SK-N-SH treated with all-trans-retinoic acid at 6 μM for 48 hours (cell line): ENCODE measurements at regions not wholly inside any gene's neighbourhood (a gene's known extent, or its start where the extent isn't known, plus 50 kb on each side); places are given as distances from the start of the nearest gene placed in this dataset.

ENCODE experiments used
- CREB5 ChIP-seq: fragments of 250-450 bp; sonication (Bioruptor Pico); IDR thresholded peaks from 2 replicates; pipeline ENCODE4 v1.5.1; 2020; ENCODE audit warnings: low read depth, mild to moderate bottlenecking, moderate library complexity
- CSDC2 ChIP-seq: fragments of 250-450 bp; sonication (Bioruptor Pico); IDR thresholded peaks from 2 replicates; pipeline ENCODE4 v1.5.0; 2020; ENCODE audit warnings: mild to moderate bottlenecking, moderate library complexity
- RARB ChIP-seq: fragments of 250-450 bp; sonication (Bioruptor Pico); IDR thresholded peaks from 2 replicates; pipeline ENCODE4 v1.8.0; 2021; ENCODE audit warnings: mild to moderate bottlenecking, moderate library complexity
- TCF4 ChIP-seq: fragments of 250-450 bp; sonication (Bioruptor Pico); IDR thresholded peaks from 2 replicates; pipeline ENCODE4 v1.8.0; 2021; ENCODE audit warnings: mild to moderate bottlenecking, moderate library complexity, borderline replicate concordance
- ZFP3 ChIP-seq: fragments of 250-450 bp; sonication (Bioruptor Pico); IDR thresholded peaks from 2 replicates; pipeline ENCODE4 v1.5.0; 2020; ENCODE audit warnings: mild to moderate bottlenecking, moderate library complexity
- ZFP30 ChIP-seq: fragments of 450-650 bp; formaldehyde crosslinking; IDR thresholded peaks from 2 replicates; pipeline ENCODE4 v1.5.0; 2022; ENCODE audit warnings: mild to moderate bottlenecking, moderate library complexity
- ZNF8 ChIP-seq: fragments of 450-650 bp; formaldehyde crosslinking; IDR thresholded peaks from 2 replicates; pipeline ENCODE4 v1.5.0; 2020; ENCODE audit warnings: mild to moderate bottlenecking, moderate library complexity
- TF ChIP-seq, protein P1 (sequence below): fragments of 250-450 bp; sonication (Bioruptor Pico); IDR thresholded peaks from 2 replicates; pipeline ENCODE4 v1.5.0; 2020; ENCODE audit warnings: mild to moderate bottlenecking, moderate library complexity

- TF ChIP-seq, protein P1, sequence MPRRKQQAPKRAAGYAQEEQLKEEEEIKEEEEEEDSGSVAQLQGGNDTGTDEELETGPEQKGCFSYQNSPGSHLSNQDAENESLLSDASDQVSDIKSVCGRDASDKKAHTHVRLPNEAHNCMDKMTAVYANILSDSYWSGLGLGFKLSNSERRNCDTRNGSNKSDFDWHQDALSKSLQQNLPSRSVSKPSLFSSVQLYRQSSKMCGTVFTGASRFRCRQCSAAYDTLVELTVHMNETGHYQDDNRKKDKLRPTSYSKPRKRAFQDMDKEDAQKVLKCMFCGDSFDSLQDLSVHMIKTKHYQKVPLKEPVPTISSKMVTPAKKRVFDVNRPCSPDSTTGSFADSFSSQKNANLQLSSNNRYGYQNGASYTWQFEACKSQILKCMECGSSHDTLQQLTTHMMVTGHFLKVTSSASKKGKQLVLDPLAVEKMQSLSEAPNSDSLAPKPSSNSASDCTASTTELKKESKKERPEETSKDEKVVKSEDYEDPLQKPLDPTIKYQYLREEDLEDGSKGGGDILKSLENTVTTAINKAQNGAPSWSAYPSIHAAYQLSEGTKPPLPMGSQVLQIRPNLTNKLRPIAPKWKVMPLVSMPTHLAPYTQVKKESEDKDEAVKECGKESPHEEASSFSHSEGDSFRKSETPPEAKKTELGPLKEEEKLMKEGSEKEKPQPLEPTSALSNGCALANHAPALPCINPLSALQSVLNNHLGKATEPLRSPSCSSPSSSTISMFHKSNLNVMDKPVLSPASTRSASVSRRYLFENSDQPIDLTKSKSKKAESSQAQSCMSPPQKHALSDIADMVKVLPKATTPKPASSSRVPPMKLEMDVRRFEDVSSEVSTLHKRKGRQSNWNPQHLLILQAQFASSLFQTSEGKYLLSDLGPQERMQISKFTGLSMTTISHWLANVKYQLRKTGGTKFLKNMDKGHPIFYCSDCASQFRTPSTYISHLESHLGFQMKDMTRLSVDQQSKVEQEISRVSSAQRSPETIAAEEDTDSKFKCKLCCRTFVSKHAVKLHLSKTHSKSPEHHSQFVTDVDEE (CRISPR knock-in tag) = no peak
- no peak for TF ChIP-seq ZFP30
- TF ChIP-seq RARB = no peak
- no peak for TF ChIP-seq TCF4 (CRISPR knock-in tag)
- no peak for TF ChIP-seq ZFP3 (CRISPR knock-in tag)
- no peak for TF ChIP-seq ZNF8 (CRISPR knock-in tag)
- no peak for TF ChIP-seq CSDC2 (CRISPR knock-in tag)
- TF ChIP-seq CREB5 (CRISPR knock-in tag) = no peak
These were observed 213.2 kb upstream of the LRFN5 start for GRCh38 chr14:41393512-41393911.
